ENCODE measurements at regions not wholly inside any gene's neighbourhood (a gene's known extent, or its start where the extent isn't known, plus 50 kb on each side); places are given as distances from the start of the nearest gene placed in this dataset.

- TF ChIP-seq CTCF (IDR thresholded peaks at IDR 0.05; ENCODE audit: low read depth, low read length, missing control alignments), result no peak
- in situ Hi-C loops (cut with HindIII; ENCODE audit: low sequenced_read_pairs), result no loop called here
- H3K4me3 ChIP-seq (ENCODE audit: low read depth, low read length), result no peak overlapping the region
- DNase-seq (ENCODE audit: low read depth), result no peak
Observed at GRCh38 chrX:117215683-117216082, 752.9 kb upstream of the CT83 start.

GRCh38 chrX:117196481-117196880 is 733.7 kb upstream of the CT83 start:
- no peak for TF ChIP-seq CTCF (IDR thresholded peaks at IDR 0.05; ENCODE audit: low read depth, low read length, missing control alignments)
- no peak overlapping the region for H3K4me3 ChIP-seq (ENCODE audit: low read depth, low read length)
- in situ Hi-C loops (cut with HindIII; ENCODE audit: low sequenced_read_pairs), result no loop called here
- DNase-seq (ENCODE audit: low read depth), result no peak

- in situ Hi-C loops (cut with HindIII; ENCODE audit: low sequenced_read_pairs), result no loop called here
- DNase-seq (ENCODE audit: low read depth), result no peak
- TF ChIP-seq CTCF (IDR thresholded peaks at IDR 0.05; ENCODE audit: low read depth, low read length, missing control alignments), result no peak
- H3K4me3 ChIP-seq (ENCODE audit: low read depth, low read length), result no peak overlapping the region
Observed at GRCh38 chrX:117147249-117147648, 684.5 kb upstream of the CT83 start.

- in situ Hi-C loops (cut with HindIII; ENCODE audit: low sequenced_read_pairs), result no loop called here
- no peak overlapping the region for H3K4me3 ChIP-seq (ENCODE audit: low read depth, low read length)
- no peak for DNase-seq (ENCODE audit: low read depth)
- no peak for TF ChIP-seq CTCF (IDR thresholded peaks at IDR 0.05; ENCODE audit: low read depth, low read length, missing control alignments)
Observed at GRCh38 chrX:117138070-117138469, 675.3 kb upstream of the CT83 start.

GRCh38 chrX:117134983-117135382 is 672.2 kb upstream of the CT83 start:
- no peak for DNase-seq (ENCODE audit: low read depth)
- TF ChIP-seq CTCF (IDR thresholded peaks at IDR 0.05; ENCODE audit: low read depth, low read length, missing control alignments), result no peak
- H3K4me3 ChIP-seq (ENCODE audit: low read depth, low read length), result no peak overlapping the region
- in situ Hi-C loops (cut with HindIII; ENCODE audit: low sequenced_read_pairs), result no loop called here

GRCh38 chrX:117120700-117121099 is 657.9 kb upstream of the CT83 start:
- H3K4me3 ChIP-seq (ENCODE audit: low read depth, low read length), result no peak overlapping the region
- in situ Hi-C loops (cut with HindIII; ENCODE audit: low sequenced_read_pairs), result no loop called here
- TF ChIP-seq CTCF (IDR thresholded peaks at IDR 0.05; ENCODE audit: low read depth, low read length, missing control alignments), result no peak
- DNase-seq (ENCODE audit: low read depth), result no peak

GRCh38 chrX:117096528-117096927 is 633.8 kb upstream of the CT83 start:
- TF ChIP-seq CTCF (IDR thresholded peaks at IDR 0.05; ENCODE audit: low read depth, low read length, missing control alignments), result no peak
- in situ Hi-C loops (cut with HindIII; ENCODE audit: low sequenced_read_pairs), result no loop called here
- no peak for DNase-seq (ENCODE audit: low read depth)
- H3K4me3 ChIP-seq (ENCODE audit: low read depth, low read length), result no peak overlapping the region

Measured in astrocyte of the cerebellum (primary cell).